Pons (tissue), 1 donor: ENCODE measurements at regions not wholly inside any gene's neighbourhood (a gene's known extent, or its start where the extent isn't known, plus 50 kb on each side); places are given as distances from the start of the nearest gene placed in this dataset.

Source experiments
- DNase-seq: peaks from one replicate; pipeline ENCODE4 v3.0.0-alpha.2; 2016; ENCODE audit warnings: low spot score

- no peak for DNase-seq
These were observed 53.0 kb upstream of the CLDN14 start for GRCh38 chr21:36532769-36533467.

DNA sequence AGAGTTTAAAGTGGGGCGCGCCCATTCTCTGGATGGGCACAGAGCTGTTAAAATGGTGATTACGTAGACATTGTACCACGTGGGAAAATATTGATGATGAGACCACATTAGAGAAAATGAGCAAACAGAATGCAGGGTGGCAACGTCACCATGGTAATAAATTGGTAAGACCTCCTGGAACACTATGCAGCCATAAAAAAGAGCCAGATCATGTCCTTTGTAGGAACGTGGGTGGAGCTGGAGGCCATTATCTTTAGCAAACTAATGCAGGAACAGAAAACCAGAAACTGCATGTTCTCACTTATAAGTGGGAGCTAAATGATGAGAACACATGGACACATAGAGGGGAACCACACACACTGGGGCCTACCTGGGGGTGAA is 53.5 kb upstream of the CLDN14 start:
- no peak for DNase-seq

- no peak for DNase-seq
These were observed 54.7 kb upstream of the CLDN14 start for GRCh38 chr21:36534656-36535055.

- DNase-seq, result no peak
These were observed 55.8 kb upstream of the CLDN14 start for GRCh38 chr21:36535618-36536241.

DNA sequence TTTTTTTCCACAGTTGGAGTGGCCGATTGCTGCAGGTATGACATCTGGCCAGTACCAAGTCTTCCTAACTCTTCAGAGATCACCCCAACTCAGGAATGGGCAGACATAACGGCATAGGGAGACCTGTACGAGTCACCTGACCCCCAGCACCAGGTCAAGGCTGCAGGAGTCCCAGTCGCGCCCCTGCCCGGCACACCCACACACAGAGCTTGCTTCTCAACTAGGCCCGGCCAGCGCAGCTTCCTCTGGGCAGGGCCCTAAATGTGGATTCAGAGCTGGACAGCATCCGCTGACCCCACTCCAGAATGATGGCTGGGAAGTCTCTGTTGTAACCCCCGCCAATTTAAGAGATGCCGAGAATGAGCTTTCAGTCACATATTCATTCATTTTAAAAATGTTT is 58.8 kb upstream of the CLDN14 start:
- DNase-seq, result no peak

GRCh38 chr21:36539434-36540150 is 59.7 kb upstream of the CLDN14 start:
- no peak for DNase-seq

- no peak for DNase-seq
These were observed 60.8 kb upstream of the CLDN14 start for GRCh38 chr21:36540700-36541099.

- no peak for DNase-seq
These were observed 61.8 kb upstream of the CLDN14 start for GRCh38 chr21:36541721-36542139.

DNA sequence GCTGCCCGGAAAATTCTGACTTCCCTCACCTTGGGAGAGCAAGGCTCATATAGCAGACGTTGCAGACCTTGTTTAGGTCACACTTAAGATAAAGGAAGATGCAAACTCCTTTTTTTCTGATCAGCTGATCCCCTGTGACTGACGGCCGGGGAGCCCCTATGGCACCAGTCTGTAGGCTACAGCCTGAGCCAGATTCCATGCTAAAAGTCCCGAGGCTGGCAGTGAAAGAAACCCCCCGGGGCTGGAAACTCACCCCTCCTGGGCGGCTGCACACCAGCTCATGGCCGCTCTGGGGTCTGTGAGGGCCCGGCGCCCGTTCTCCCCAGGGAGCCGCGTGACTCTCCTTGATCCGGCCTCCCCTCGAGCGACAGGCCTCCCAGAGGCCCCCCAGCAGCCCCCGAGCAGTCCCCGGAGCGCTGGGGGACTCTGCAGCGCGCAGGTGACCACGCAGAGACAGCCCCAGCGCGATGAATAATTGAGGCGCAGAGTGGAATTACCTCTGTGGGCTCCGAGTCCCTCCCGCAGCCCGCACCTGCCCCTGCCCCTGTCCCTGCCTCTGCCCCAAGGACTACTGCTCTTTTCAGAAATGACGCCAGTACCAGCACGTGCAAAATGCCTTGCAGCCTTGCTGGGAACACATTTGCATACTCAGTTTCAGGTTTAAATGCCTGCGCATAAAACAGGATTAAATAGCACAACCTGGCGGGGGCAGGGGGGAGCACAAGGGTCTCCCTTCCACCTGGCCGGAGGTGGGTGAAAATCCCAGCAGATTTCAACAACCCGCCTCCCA is 62.6 kb upstream of the CLDN14 start:
- DNase-seq, result no peak

GRCh38 chr21:36543924-36544323 is 64.0 kb upstream of the CLDN14 start:
- no peak for DNase-seq

DNA sequence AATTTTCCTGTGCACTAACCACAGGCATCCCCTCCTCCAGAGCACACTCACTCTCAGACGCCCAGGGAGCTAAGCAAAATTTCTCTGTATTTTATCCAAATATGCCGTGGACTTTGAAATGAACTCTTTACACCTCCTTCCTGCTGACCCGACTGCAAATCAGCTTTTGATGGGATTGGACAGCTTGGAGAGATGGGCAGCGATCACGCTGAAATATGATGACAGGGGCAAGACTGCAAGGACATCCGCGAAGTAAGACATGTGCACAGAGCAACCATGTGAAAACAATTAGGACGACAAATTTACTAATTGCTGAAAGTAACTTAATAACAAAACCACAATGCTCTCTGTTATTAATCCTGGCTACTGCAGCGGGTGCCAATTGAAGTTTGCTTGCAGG is 64.6 kb upstream of the CLDN14 start:
- DNase-seq, result no peak

DNA sequence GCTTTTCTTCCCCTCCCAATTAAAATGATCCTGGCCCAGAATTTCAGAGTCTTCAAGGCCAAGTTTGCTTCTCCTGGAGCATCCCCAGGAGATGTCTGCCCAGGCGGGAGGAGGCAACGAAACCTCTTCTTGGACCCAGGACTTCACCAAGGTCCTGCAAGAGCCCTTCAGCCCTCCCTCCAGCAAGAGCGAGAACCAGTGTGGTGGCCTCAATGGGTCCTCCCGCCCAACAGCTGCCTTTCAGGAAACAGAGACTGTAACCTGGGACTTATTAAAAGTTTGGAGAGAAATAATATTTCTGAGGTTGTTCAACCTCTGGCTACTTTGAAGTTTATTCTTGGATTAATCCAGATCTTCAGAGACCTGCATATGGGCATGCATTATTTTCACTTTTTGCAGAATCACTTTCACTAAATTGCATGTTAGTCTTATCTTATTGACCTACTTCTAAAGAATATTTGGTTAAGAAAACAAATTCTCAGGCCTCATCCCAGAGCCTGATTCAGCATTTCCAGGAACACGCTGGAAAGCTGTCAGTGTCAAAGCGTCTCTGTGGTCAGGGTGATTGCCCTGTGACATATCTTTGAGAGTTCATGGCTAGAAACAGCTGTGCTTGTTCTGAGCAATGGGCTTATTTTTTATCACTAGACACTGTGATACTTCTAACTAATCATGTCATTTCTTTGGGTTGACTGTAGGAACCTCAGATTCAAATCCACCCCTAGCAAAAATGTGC is 66.0 kb upstream of the CLDN14 start:
- DNase-seq, result no peak

GRCh38 chr21:36547464-36547863 is 67.5 kb upstream of the CLDN14 start:
- DNase-seq, result no peak

DNA sequence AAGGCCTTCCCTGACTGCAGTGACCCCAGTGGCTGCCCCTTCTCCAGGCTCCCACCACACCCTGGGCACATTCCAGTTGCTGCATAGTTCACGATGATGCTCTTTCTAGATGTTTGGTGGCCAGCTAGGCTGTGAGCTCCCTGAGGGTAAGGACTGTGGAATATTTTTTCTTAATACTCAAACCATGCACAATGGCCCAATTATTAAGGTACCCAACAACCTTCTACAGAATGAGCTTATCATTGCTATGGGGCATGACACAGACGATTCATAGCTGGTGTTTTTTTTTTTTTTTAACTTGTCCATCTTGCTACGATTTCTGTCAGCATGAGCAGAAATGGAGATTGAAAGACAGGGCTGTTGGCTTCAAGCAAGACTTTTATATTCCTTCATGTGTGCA is 68.9 kb upstream of the CLDN14 start:
- no peak for DNase-seq

GRCh38 chr21:36549470-36549869 is 69.5 kb upstream of the CLDN14 start:
- DNase-seq, result no peak

DNA sequence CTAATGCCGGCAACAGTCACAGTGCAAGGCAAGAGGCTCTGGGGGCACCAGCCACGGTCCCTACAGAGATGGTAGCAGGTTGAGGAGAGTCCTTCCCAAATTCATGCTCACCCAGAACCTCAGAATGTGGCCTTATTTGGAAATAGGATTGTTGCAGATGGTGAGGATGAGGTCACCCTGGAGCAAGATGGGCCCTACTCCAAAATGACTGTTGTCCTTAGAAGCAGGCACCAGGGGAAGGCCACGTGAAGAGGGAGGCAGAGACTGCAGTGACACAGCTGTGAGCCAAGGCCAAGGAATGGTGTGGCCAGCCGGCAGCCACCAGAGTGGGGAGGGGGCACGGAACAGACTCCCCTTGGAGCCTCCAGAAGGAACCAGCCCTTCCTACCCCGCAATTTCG is 70.8 kb upstream of the CLDN14 start:
- DNase-seq, result no peak

DNA sequence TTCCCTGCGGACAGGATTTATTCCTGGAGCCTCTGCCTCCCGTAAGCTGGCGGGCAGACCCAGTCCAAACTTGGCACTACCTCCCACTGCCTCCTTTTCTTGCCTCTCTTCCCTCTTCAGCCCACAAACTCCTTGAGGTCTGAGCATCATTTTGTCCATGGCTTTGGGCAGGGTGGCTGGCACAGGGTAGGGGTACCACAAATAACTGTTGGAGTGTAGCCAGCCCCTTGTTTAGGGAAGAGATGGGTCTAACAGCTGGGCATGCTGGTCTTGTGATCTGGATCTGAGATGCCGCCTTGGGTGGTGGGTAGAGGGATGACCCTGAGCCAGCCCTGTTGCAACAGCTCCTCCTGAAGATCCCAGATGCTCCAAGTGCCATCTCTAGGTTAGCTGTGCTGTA is 71.4 kb upstream of the CLDN14 start:
- DNase-seq, result no peak

DNA sequence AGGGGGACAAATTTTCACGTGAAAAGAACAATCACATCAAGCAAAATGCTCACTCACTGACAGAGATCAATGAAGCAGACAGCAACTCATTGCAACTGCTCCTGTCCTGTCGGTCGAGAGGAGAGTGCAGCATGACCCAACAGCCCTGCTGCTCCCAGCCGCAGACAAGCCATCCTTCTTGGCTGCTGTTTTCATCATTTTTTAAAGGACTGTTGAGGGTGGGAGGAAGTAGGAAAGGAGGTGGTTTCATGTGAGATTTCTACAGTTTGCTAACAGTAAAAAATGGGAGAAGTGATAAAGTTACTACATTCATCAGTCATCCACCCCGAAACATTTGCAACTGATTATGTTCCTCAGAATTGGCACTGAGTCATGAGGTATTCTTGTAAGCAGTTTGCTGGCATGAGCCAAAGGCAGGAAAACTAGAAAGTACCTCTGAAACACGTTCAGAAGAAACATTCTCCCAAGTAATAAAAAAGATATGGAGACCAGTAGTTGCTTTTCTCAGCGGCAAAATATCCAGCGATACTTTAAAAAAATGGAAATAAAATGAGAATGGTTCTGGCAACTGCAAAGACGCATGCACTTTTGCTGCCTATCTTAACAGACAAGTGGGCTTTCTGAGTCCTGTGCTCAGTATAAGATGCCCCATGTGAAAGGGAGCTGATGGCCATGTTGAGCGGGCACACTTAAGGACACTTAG is 72.0 kb upstream of the CLDN14 start:
- no peak for DNase-seq

GRCh38 chr21:36552434-36552785 is 72.5 kb upstream of the CLDN14 start:
- no peak for DNase-seq

GRCh38 chr21:36553406-36553805 is 73.5 kb upstream of the CLDN14 start:
- no peak for DNase-seq

GRCh38 chr21:36554411-36555157 is 74.7 kb upstream of the CLDN14 start:
- DNase-seq, result no peak
